Astrocyte (in vitro differentiated cells and primary cell): ENCODE measurements at regions not wholly inside any gene's neighbourhood (a gene's known extent, or its start where the extent isn't known, plus 50 kb on each side); places are given as distances from the start of the nearest gene placed in this dataset.

Source experiments
- DNase-seq: peaks from one replicate; pipeline ENCODE4 v3.0.0-alpha.2; 2010; ENCODE audit warnings: low read depth
- FAIRE-seq: peaks from 2 replicates; lab custom pipeline; 2011; peaks lifted over from hg19 to GRCh38; lab: Jason Lieb, UNC
- H2AFZ ChIP-seq: 2 replicates; pipeline ENCODE4 v1.6.0; 2012; ENCODE audit warnings: low read depth, low read length, inconsistent platforms
- H3K27ac ChIP-seq: 2 replicates; pipeline ENCODE4 v1.5.1; 2011; ENCODE audit warnings: low read depth, low read length, inconsistent platforms
- H3K27me3 ChIP-seq: 2 replicates; pipeline ENCODE4 v1.6.0; 2011; ENCODE audit warnings: low read length, inconsistent platforms; ENCODE audit not compliant: insufficient read depth
- H3K36me3 ChIP-seq: 2 replicates; pipeline ENCODE4 v1.5.1; 2011; ENCODE audit warnings: low read length, inconsistent platforms; ENCODE audit not compliant: insufficient read depth
- H3K4me1 ChIP-seq: 2 replicates; pipeline ENCODE4 v1.5.1; 2011; ENCODE audit warnings: low read length, inconsistent platforms; ENCODE audit not compliant: insufficient read depth
- H3K4me2 ChIP-seq: 2 replicates; pipeline ENCODE4 v1.6.0; 2012; ENCODE audit warnings: low read length, inconsistent platforms
- H3K4me3 ChIP-seq: 2 replicates; pipeline ENCODE4 v1.5.1; 2011; ENCODE audit warnings: low read depth, mild to moderate bottlenecking, low read length, inconsistent platforms; ENCODE audit not compliant: insufficient read depth
- H3K79me2 ChIP-seq: 2 replicates; pipeline ENCODE4 v1.6.0; 2012; ENCODE audit warnings: mild to moderate bottlenecking, low read length, inconsistent platforms; ENCODE audit not compliant: insufficient read depth
- H3K9ac ChIP-seq: 2 replicates; pipeline ENCODE4 v1.6.0; 2012; ENCODE audit warnings: mild to moderate bottlenecking, low read length, inconsistent platforms
- H3K9me3 ChIP-seq: 2 replicates; pipeline ENCODE4 v1.5.1; 2012; ENCODE audit warnings: low read depth, mild to moderate bottlenecking, low read length, inconsistent platforms; ENCODE audit not compliant: insufficient read depth
- H4K20me1 ChIP-seq: 2 replicates; pipeline ENCODE4 v1.6.0; 2012; ENCODE audit warnings: low read length, inconsistent platforms; ENCODE audit not compliant: insufficient read depth
- H3K27ac Mint-ChIP-seq: one replicate; pipeline ENCODE4 v1.8.0; 2021; ENCODE audit warnings: mild to moderate bottlenecking, mixed read lengths; ENCODE audit not compliant: unreplicated experiment
- H3K27me3 Mint-ChIP-seq: one replicate; pipeline ENCODE4 v1.8.0; 2021; ENCODE audit warnings: low read depth, mixed read lengths; ENCODE audit not compliant: unreplicated experiment
- H3K36me3 Mint-ChIP-seq: one replicate; pipeline ENCODE4 v1.8.0; 2021; ENCODE audit warnings: low read depth, mixed read lengths; ENCODE audit not compliant: unreplicated experiment
- H3K4me1 Mint-ChIP-seq: one replicate; pipeline ENCODE4 v1.8.0; 2021; ENCODE audit warnings: low read depth, mixed read lengths; ENCODE audit not compliant: unreplicated experiment
- H3K4me3 Mint-ChIP-seq: one replicate; pipeline ENCODE4 v1.8.0; 2021; ENCODE audit warnings: mild to moderate bottlenecking, moderate library complexity, mixed read lengths; ENCODE audit not compliant: unreplicated experiment
- H3K9me3 Mint-ChIP-seq: one replicate; pipeline ENCODE4 v1.8.0; 2021; ENCODE audit warnings: mild to moderate bottlenecking, mixed read lengths; ENCODE audit not compliant: unreplicated experiment
- CTCF ChIP-seq: IDR thresholded peaks from 2 replicates; pipeline ENCODE4 v1.5.1; 2011; ENCODE audit warnings: low read depth, mild to moderate bottlenecking, inconsistent platforms, low read length, moderate library complexity; ENCODE audit not compliant: insufficient read depth
- EZH2 ChIP-seq: IDR thresholded peaks from 2 replicates; pipeline ENCODE4 v1.6.1; 2012; ENCODE audit warnings: mild to moderate bottlenecking, low read length, inconsistent platforms; ENCODE audit not compliant: insufficient read depth

GRCh38 chr5:28214292-28214691 lies 1175.9 kb upstream of the CDH9 start:
- DNase-seq (no peak), FAIRE-seq (no peak)
- H3K9me3 Mint-ChIP-seq: peaks cover 2% of the 10 kb centered on the region
- Histone ChIP-seq H2AFZ (no peak overlapping the region), H3K4me2 (no peak overlapping the region), H3K9ac (no peak overlapping the region), H3K9me3 (no peaks in the 10 kb centered on the region), H3K4me1 (no peaks in the 10 kb centered on the region), H4K20me1 (no peaks in the 10 kb centered on the region), H3K36me3 (no peaks in the 10 kb centered on the region), H3K79me2 (no peaks in the 10 kb centered on the region), H3K4me3 (no peak overlapping the region), H3K27me3 (no peaks in the 10 kb centered on the region), H3K27ac (no peak overlapping the region)
- no peaks in the 10 kb centered on the region for H3K36me3 Mint-ChIP-seq
- H3K27ac Mint-ChIP-seq: no peak overlapping the region
- H3K4me3 Mint-ChIP-seq: no peak overlapping the region
- no peaks in the 10 kb centered on the region for H3K27me3 Mint-ChIP-seq
- TF ChIP-seq EZH2 (no peak), CTCF (no peak)
- no peaks in the 10 kb centered on the region for H3K4me1 Mint-ChIP-seq

DNA sequence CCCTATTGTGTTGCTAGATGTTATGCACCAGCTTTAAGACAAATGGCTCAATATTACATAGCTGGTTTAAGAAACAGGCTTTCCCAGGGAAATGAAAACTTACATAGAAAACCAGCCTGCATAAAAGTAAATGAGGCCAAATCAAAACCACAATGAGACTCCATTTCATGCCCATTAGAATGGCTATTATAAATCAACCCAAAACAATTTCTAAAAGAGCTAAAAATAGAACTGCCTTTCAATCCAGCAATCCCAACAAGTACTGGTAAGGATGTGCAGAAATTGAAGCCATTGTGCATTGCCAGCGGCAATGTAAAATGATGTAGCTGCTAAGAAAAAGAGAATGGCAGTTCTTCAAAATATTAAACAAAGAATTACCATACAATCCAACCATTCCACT lies 1170.0 kb upstream of the CDH9 start:
- no peaks in the 10 kb centered on the region for H3K27me3 Mint-ChIP-seq
- no peak overlapping the region for H3K4me3 Mint-ChIP-seq
- Histone ChIP-seq H3K9ac (no peak overlapping the region), H3K27me3 (no peaks in the 10 kb centered on the region), H3K79me2 (no peaks in the 10 kb centered on the region), H3K27ac (no peak overlapping the region), H3K36me3 (no peaks in the 10 kb centered on the region), H4K20me1 (no peaks in the 10 kb centered on the region), H3K4me3 (no peak overlapping the region), H2AFZ (no peak overlapping the region), H3K9me3 (no peaks in the 10 kb centered on the region), H3K4me1 (no peaks in the 10 kb centered on the region), H3K4me2 (no peak overlapping the region)
- H3K4me1 Mint-ChIP-seq: no peaks in the 10 kb centered on the region
- no peaks in the 10 kb centered on the region for H3K9me3 Mint-ChIP-seq
- H3K27ac Mint-ChIP-seq: no peak overlapping the region
- FAIRE-seq (no peak), DNase-seq (no peak)
- TF ChIP-seq EZH2 (no peak), CTCF (no peak)
- no peaks in the 10 kb centered on the region for H3K36me3 Mint-ChIP-seq

DNA sequence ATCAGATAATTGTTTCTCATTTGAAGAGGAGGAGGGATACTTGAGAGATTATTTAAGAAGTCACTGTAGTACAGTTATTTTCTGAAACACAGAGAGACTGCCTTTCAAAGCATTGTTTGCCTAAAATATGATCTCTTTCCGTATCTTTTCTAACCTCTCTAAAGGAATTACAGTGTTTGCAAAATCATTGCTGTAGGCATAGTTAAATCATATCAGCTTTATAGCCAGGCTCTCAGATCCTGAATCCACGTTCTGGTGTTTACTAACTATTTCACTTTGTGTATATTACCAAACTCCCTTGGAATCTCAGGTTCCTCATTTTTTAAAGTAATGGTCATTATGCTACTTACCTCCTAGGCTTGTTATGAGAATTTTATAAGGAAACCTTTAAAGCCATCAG lies 1151.6 kb upstream of the CDH9 start:
- Mint-ChIP-seq H3K27ac (no peak overlapping the region), H3K4me3 (no peak overlapping the region), H3K4me1 (no peaks in the 10 kb centered on the region), H3K9me3 (no peaks in the 10 kb centered on the region), H3K36me3 (no peaks in the 10 kb centered on the region), H3K27me3 (no peaks in the 10 kb centered on the region)
- Histone ChIP-seq H2AFZ (no peak overlapping the region), H3K9me3 (no peaks in the 10 kb centered on the region), H3K79me2 (no peaks in the 10 kb centered on the region), H3K9ac (no peak overlapping the region), H4K20me1 (no peaks in the 10 kb centered on the region), H3K4me2 (no peak overlapping the region), H3K36me3 (no peaks in the 10 kb centered on the region), H3K4me3 (no peak overlapping the region), H3K4me1 (no peaks in the 10 kb centered on the region), H3K27me3 (no peaks in the 10 kb centered on the region), H3K27ac (no peak overlapping the region)
- no peak for FAIRE-seq
- no peak for TF ChIP-seq EZH2
- TF ChIP-seq CTCF: no peak
- DNase-seq: no peak
